Thymus (tissue), 11 donors: ENCODE measurements at regions not wholly inside any gene's neighbourhood (a gene's known extent, or its start where the extent isn't known, plus 50 kb on each side); places are given as distances from the start of the nearest gene placed in this dataset.

Experiments
- DNase-seq, 9 donors: peaks; one replicate each; pipeline ENCODE4 v3.0.0-alpha.2; 2013; ENCODE audit warnings: low spot score in 9 of 9, low read depth in 6 of 9, missing footprints in 1 of 9
- H3K27ac ChIP-seq, 2 donors: one replicate each; pipeline ENCODE4 v1.5.1; 2013; ENCODE audit warnings: control low read depth in 1 of 2, low read depth in 1 of 2, low read length in 1 of 2, mild to moderate bottlenecking in 1 of 2, moderate library complexity in 1 of 2
- H3K27me3 ChIP-seq, 2 donors: one replicate each; pipeline ENCODE4 v1.5.1; 2013; ENCODE audit warnings: low read length in 1 of 2; ENCODE audit not compliant: control insufficient read depth in 2 of 2, insufficient read depth in 1 of 2
- H3K36me3 ChIP-seq, 2 donors: one replicate each; pipeline ENCODE4 v1.5.1; 2013; ENCODE audit warnings: low read length in 1 of 2, mild to moderate bottlenecking in 1 of 2, moderate library complexity in 1 of 2; ENCODE audit not compliant: control insufficient read depth in 2 of 2, insufficient read depth in 2 of 2
- H3K4me1 ChIP-seq, 2 donors: one replicate each; pipeline ENCODE4 v1.5.1; 2013; ENCODE audit warnings: low read length in 2 of 2; ENCODE audit not compliant: control insufficient read depth in 2 of 2, insufficient read depth in 2 of 2
- H3K4me3 ChIP-seq, 2 donors: one replicate each; pipeline ENCODE4 v1.5.1; 2013; ENCODE audit warnings: low read length in 2 of 2, control low read depth in 1 of 2, mild to moderate bottlenecking in 1 of 2
- H3K9me3 ChIP-seq, 2 donors: one replicate each; pipeline ENCODE4 v1.5.1; 2013; ENCODE audit warnings: low read length in 1 of 2, mild to moderate bottlenecking in 1 of 2; ENCODE audit not compliant: control insufficient read depth in 2 of 2, insufficient read depth in 1 of 2
- WGBS: extraction: QIAGEN DNeasy Blood & Tissue Kit; methylation state at CpG from one replicate; pipeline ENCODE4 v1.1.7; 2013; 5-methylcytosine and 5-hydroxymethylcytosine counted together
- donor health status: healthy.

DNA sequence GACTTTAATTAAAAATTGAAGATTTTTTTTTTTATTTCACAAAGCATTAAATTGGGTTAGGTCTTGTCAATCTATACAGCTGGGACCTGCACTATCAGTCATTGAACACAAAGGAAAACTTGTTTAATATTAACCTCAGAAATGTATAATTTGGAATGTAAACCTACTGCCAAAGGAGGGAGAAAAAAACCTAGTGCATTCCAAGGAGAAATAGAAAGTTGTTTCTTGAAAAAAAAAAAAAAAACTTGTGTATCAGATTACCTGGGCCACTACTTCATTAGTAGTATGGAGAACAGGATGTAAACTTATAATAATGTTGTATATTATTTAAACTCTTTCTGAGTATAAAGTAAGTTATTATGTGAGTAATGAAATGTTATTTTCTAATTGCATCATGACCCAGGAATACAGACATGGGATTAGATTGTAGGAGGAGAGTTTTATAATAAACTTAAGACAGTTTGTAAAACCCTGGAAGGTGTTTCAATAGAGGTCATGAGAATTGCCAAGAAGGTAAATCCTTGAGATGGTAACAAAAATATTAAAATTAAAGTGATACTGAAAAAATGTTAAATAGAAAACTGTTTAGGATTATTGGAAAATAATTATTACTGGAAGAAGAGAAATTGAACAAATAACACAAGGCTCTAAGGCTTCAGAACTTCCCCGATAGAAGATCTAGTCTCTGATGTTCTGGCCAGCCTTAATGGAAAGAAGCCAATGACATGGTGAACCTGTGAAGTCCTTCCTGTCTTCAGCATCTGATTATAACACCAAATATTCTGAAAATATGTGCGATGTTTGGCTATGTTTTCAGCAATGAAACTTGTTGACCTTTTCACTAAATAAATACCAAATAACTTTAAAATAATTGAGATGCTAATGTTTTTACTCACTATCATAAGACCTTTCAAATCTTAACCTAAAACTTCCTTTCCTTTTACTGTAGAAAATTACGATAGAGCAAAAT lies 412.8 kb upstream of the LYPLAL1 start:
- Histone ChIP-seq H3K27ac (no peak overlapping the region), H3K36me3 (no peaks in the 10 kb centered on the region), H3K9me3 (no peaks in the 10 kb centered on the region), H3K4me1 (no peaks in the 10 kb centered on the region), H3K27me3 (no peaks in the 10 kb centered on the region), H3K4me3 (no peak overlapping the region)
- no peak for DNase-seq
- 95% methylated on average over 3 of the region's 3 CpGs for WGBS

DNA sequence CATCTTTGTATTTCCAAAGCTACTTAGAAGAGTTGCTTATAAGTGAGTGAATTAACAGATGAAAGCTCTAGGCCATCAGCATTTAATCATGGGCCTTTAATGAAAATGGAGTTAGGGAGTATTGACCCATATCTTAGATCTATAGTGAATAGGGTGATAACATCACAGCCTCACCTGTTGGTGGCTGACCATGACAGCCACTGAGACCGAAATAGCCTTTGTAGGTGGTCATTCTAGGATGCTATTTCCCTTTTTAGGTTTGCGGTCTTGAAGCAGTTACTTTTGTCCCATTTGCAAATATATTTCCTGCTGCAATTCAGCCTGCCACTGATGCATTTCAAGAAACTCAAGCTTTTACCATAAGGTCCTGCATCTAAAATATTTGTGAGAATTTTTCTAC lies 410.1 kb upstream of the LYPLAL1 start:
- 75% methylated on average over 2 of the region's 2 CpGs for WGBS
- no peaks in the 10 kb centered on the region for H3K4me1 ChIP-seq
- no peaks in the 10 kb centered on the region for H3K36me3 ChIP-seq
- H3K9me3 ChIP-seq: no peaks in the 10 kb centered on the region
- H3K27ac ChIP-seq: no peak overlapping the region
- DNase-seq: no peak
- H3K27me3 ChIP-seq: no peaks in the 10 kb centered on the region
- no peak overlapping the region for H3K4me3 ChIP-seq

DNA sequence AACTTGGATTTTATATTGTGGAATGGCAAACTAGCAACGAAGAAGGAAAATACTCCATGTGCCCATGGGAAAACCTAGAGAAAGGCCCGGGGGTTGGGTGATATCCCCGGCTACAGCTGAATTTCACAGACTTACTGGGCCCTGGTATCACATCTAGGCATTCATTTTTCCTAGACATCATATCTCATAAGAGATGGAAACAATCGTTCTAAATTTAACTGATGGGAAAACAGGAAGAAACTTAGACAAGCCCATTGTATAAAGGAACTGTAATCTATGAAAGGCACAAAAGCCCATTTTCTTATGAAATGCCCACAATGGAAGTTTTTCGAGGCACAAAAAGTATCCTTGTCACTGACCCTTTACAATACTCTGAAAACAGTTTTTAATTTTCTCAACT lies 407.9 kb upstream of the LYPLAL1 start:
- WGBS: 20% methylated on average over 5 of the region's 5 CpGs
- Histone ChIP-seq H3K27me3 (no peaks in the 10 kb centered on the region), H3K9me3 (no peaks in the 10 kb centered on the region), H3K36me3 (no peaks in the 10 kb centered on the region), H3K4me1 (no peaks in the 10 kb centered on the region), H3K27ac (no peak overlapping the region), H3K4me3 (no peak overlapping the region)
- DNase-seq: no peak

DNA sequence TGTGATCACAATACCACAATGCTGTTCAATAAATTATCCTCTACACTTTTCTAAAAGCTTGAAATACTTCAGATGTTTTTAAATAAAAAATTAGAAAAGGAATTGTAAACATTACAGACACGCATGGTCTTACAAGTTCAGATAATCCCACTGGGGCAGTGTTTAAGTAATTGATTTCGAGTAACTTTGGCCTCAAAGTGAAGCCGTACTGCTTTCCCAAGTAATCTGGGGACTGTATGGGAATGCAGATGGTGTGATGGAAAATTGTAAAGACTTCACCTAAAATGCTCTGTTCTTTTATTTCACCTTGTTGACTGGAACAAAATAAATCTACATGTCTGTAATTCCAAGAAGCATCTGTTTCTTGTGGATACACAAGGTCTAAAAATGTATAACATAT lies 401.7 kb upstream of the LYPLAL1 start:
- no peaks in the 10 kb centered on the region for H3K36me3 ChIP-seq
- no peak for DNase-seq
- 95% methylated on average over 3 of the region's 3 CpGs for WGBS
- no peaks in the 10 kb centered on the region for H3K4me1 ChIP-seq
- H3K27ac ChIP-seq: no peak overlapping the region
- H3K4me3 ChIP-seq: no peak overlapping the region
- no peaks in the 10 kb centered on the region for H3K9me3 ChIP-seq
- H3K27me3 ChIP-seq: no peaks in the 10 kb centered on the region

DNA sequence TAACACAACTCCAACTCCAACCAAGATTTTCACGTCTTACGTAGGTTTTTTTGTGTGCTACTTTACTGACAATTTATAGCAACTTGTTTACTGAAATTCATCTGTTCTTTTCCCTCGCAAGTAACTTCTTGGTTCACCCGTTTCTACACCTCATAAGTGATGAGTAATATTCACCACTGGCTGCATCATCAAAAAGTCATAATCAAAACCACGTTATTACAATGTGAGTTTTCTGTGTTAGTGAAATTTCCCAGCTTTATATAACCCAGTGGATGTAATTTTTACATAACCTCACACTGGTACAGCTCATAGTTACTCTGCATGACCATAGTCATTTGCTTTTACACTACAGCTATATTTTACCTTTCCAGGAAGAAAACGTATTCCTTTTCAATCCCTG lies 401.1 kb upstream of the LYPLAL1 start:
- Histone ChIP-seq H3K4me1 (no peaks in the 10 kb centered on the region), H3K27ac (no peak overlapping the region), H3K4me3 (no peak overlapping the region), H3K36me3 (no peaks in the 10 kb centered on the region), H3K27me3 (no peaks in the 10 kb centered on the region), H3K9me3 (no peaks in the 10 kb centered on the region)
- no peak for DNase-seq
- WGBS: 87% methylated on average over 6 of the region's 6 CpGs

DNA sequence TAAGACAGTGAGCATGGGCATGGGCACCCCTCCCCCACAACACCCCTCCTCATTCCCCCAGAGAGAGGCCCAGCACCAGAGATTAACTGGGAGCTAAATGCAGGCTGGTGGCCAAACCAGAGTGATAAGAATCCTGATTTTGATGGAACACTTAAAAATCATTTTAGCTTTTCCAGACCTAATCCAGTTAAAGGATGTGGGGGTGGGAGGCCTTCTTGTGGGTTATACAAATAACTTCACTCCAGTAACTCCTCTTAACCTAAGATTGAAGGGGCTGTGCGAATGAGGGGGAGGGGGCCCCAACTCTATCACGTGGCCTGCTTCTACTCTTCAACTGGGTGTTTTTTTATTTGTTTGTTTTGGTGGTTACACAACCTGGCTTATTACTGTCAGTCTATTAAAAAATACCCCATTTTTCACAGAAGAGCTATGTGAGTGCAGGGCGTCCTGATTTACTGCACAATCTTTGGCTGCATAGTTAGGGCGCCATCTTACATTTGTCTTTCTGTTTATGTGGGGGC lies 398.1 kb upstream of the LYPLAL1 start:
- no peaks in the 10 kb centered on the region for H3K36me3 ChIP-seq
- H3K27ac ChIP-seq: no peak overlapping the region
- 82% methylated on average over 4 of the region's 4 CpGs for WGBS
- DNase-seq: no peak
- no peaks in the 10 kb centered on the region for H3K4me1 ChIP-seq
- no peaks in the 10 kb centered on the region for H3K9me3 ChIP-seq
- no peaks in the 10 kb centered on the region for H3K27me3 ChIP-seq
- no peak overlapping the region for H3K4me3 ChIP-seq

DNA sequence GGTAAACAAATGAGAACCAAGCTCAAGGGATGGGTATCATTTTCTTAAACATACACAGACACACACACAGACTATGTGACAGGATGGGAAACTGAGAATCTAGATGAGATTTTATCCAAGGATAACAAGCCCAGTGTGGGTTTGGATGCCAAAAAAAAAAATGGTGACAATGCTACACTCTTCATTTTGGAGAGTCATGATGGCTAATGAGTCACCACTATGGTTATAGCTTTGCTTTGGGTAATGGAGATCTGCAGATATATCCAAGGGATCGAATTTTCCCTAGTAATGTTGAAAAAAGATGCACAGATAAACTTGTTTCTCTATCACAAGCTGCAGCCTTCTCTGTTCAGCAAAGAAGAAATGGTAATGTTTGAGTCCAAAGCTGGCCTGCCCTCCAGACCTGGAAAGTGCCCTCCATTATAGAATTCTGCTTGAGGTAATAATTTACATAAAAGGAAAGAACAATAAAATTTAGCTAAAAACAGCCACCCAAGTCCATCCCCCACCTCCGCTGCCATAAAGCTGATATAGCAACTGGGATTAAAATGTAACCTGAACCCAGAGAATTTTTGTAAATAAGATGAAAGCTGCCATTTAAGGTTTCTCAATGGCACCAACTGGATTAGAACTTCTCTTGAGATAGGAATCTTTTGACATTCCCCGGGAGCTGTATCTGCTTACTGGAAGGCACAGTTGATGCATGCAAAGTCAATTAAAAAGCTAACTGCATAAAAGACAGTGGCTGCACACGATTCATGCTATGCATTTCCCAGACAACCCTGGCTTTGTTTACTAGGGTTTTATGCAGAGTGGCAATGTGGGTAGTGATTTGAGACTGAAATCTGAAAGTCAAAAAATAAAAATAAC lies 395.2 kb upstream of the LYPLAL1 start:
- H3K4me3 ChIP-seq: no peak overlapping the region
- no peaks in the 10 kb centered on the region for H3K27me3 ChIP-seq
- no peak overlapping the region for H3K27ac ChIP-seq
- 83% methylated on average over 4 of the region's 4 CpGs for WGBS
- no peak for DNase-seq
- H3K36me3 ChIP-seq: no peaks in the 10 kb centered on the region
- H3K9me3 ChIP-seq: no peaks in the 10 kb centered on the region
- H3K4me1 ChIP-seq: no peaks in the 10 kb centered on the region

DNA sequence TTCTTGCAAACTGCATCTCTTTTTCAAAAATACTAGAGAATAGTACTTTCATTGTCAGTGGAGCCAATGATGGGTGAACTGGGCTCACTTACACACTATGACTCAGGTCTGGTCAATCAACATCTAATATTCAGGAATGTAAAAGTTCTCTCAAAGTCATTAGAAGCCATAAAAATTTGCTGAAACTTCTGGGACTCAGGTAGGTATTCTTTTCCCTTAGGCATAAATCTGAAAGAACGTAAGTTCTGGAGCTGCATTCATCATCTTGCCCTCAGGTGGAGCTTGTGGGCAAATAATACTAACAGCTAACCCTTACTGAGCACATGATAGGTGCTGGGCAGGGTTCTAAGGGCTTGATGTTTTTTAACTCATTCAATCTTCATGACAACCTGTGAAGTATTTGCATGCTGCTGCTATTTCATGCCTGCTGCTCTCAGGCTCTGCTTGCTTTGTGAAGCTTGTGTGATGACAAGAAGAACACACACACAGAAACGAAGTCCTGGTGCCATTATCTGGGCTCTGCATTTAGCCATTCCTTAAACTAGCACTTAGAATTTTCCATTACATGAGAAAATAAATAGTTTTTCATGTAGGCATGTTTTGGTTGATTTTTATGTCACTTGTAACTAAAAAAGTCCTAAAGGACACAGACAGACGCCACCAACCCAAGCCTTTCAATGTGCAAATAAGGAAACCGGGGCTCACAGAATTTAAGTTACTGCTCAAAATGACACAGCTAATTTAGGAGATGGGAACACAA lies 394.2 kb upstream of the LYPLAL1 start:
- Histone ChIP-seq H3K27me3 (no peaks in the 10 kb centered on the region), H3K9me3 (no peaks in the 10 kb centered on the region), H3K36me3 (no peaks in the 10 kb centered on the region), H3K4me3 (no peak overlapping the region), H3K27ac (no peak overlapping the region), H3K4me1 (no peaks in the 10 kb centered on the region)
- no peak for DNase-seq
- WGBS: 53% methylated on average over 4 of the region's 4 CpGs
